ENCODE measurements at regions not wholly inside any gene's neighbourhood (a gene's known extent, or its start where the extent isn't known, plus 50 kb on each side); places are given as distances from the start of the nearest gene placed in this dataset.

GRCh38 chr6:25056130-25056529 lies 120.4 kb upstream of the RIPOR2 start:
- no peak for TF ChIP-seq CTCF (conservative IDR thresholded peaks at IDR 0.05 in 1 of 2, IDR thresholded peaks at IDR 0.05 in 1 of 2; ENCODE audit: low read depth in 1 of 2, low read length in 2 of 2)
- no peak for TF ChIP-seq EZH2 (IDR thresholded peaks at IDR 0.05; ENCODE audit: low read length, missing control alignments)
- Histone ChIP-seq H3K4me3 (replicated peaks in 1 of 4; ENCODE audit: control extremely low read depth in 1 of 4, insufficient read depth in 1 of 4, low read depth in 3 of 4, low read length in 4 of 4) (no peak overlapping the region), H3K27ac (ENCODE audit: insufficient read depth, low read length) (no peak overlapping the region), H3K9ac (ENCODE audit: insufficient read depth, low read length) (no peak overlapping the region), H3K79me2 (ENCODE audit: control insufficient read depth, insufficient read depth, low read length) (no peaks in the 10 kb centered on the region), H2AFZ (ENCODE audit: low read length) (no peak overlapping the region), H3K4me2 (ENCODE audit: extremely low read depth, insufficient read depth, low read length) (no peak overlapping the region), H4K20me1 (ENCODE audit: control insufficient read depth, extremely low read depth, insufficient read depth, low read length) (no peaks in the 10 kb centered on the region), H3K4me1 (ENCODE audit: control insufficient read depth, extremely low read depth, insufficient read depth, low read length) (peaks cover 8% of the 10 kb centered on the region), H3K36me3 (ENCODE audit: control insufficient read depth, insufficient read depth, low read length) (no peaks in the 10 kb centered on the region), H3K9me3 (ENCODE audit: control insufficient read depth, insufficient read depth, low read depth, low read length) (no peaks in the 10 kb centered on the region), H3K27me3 (ENCODE audit: control insufficient read depth, insufficient read depth, low read length) (no peaks in the 10 kb centered on the region)
- DNase-seq (ENCODE audit: low read depth in 2 of 2), result no peak

- H3K9ac ChIP-seq (ENCODE audit: insufficient read depth, low read length), result no peak overlapping the region
- no peak overlapping the region for H3K27ac ChIP-seq (ENCODE audit: insufficient read depth, low read length)
- H3K9me3 ChIP-seq (ENCODE audit: control insufficient read depth, insufficient read depth, low read depth, low read length), result no peaks in the 10 kb centered on the region
- peak overlapping the region; percentile 57 for H2AFZ ChIP-seq (ENCODE audit: low read length)
- H3K27me3 ChIP-seq (ENCODE audit: control insufficient read depth, insufficient read depth, low read length), result no peaks in the 10 kb centered on the region
- TF ChIP-seq EZH2 (IDR thresholded peaks at IDR 0.05; ENCODE audit: low read length, missing control alignments) (no peak), CTCF (conservative IDR thresholded peaks at IDR 0.05 in 1 of 2, IDR thresholded peaks at IDR 0.05 in 1 of 2; ENCODE audit: low read depth in 1 of 2, low read length in 2 of 2) (no peak)
- H3K79me2 ChIP-seq (ENCODE audit: control insufficient read depth, insufficient read depth, low read length), result no peaks in the 10 kb centered on the region
- DNase-seq (ENCODE audit: low read depth in 2 of 2), result peak in 1 of 2 donors; percentile 45
- H3K36me3 ChIP-seq (ENCODE audit: control insufficient read depth, insufficient read depth, low read length), result no peaks in the 10 kb centered on the region
- no peak overlapping the region for H3K4me3 ChIP-seq (replicated peaks in 1 of 4; ENCODE audit: control extremely low read depth in 1 of 4, insufficient read depth in 1 of 4, low read depth in 3 of 4, low read length in 4 of 4)
- H3K4me2 ChIP-seq (ENCODE audit: extremely low read depth, insufficient read depth, low read length), result no peak overlapping the region
- H4K20me1 ChIP-seq (ENCODE audit: control insufficient read depth, extremely low read depth, insufficient read depth, low read length), result no peaks in the 10 kb centered on the region
- H3K4me1 ChIP-seq (ENCODE audit: control insufficient read depth, extremely low read depth, insufficient read depth, low read length), result peaks cover 7% of the 10 kb centered on the region
These were observed 121.5 kb upstream of the RIPOR2 start for GRCh38 chr6:25057111-25057905.

GRCh38 chr6:25058441-25058840 lies 122.7 kb upstream of the RIPOR2 start:
- no peak overlapping the region for H3K4me3 ChIP-seq (replicated peaks in 1 of 4; ENCODE audit: control extremely low read depth in 1 of 4, insufficient read depth in 1 of 4, low read depth in 3 of 4, low read length in 4 of 4)
- H3K4me1 ChIP-seq (ENCODE audit: control insufficient read depth, extremely low read depth, insufficient read depth, low read length), result peaks cover 3% of the 10 kb centered on the region
- H3K79me2 ChIP-seq (ENCODE audit: control insufficient read depth, insufficient read depth, low read length), result no peaks in the 10 kb centered on the region
- no peaks in the 10 kb centered on the region for H3K9me3 ChIP-seq (ENCODE audit: control insufficient read depth, insufficient read depth, low read depth, low read length)
- no peaks in the 10 kb centered on the region for H4K20me1 ChIP-seq (ENCODE audit: control insufficient read depth, extremely low read depth, insufficient read depth, low read length)
- TF ChIP-seq CTCF (conservative IDR thresholded peaks at IDR 0.05 in 1 of 2, IDR thresholded peaks at IDR 0.05 in 1 of 2; ENCODE audit: low read depth in 1 of 2, low read length in 2 of 2) (no peak), EZH2 (IDR thresholded peaks at IDR 0.05; ENCODE audit: low read length, missing control alignments) (no peak)
- no peak overlapping the region for H3K9ac ChIP-seq (ENCODE audit: insufficient read depth, low read length)
- H3K4me2 ChIP-seq (ENCODE audit: extremely low read depth, insufficient read depth, low read length), result no peak overlapping the region
- DNase-seq (ENCODE audit: low read depth in 2 of 2), result no peak
- no peak overlapping the region for H3K27ac ChIP-seq (ENCODE audit: insufficient read depth, low read length)
- no peaks in the 10 kb centered on the region for H3K36me3 ChIP-seq (ENCODE audit: control insufficient read depth, insufficient read depth, low read length)
- no peak overlapping the region for H2AFZ ChIP-seq (ENCODE audit: low read length)
- H3K27me3 ChIP-seq (ENCODE audit: control insufficient read depth, insufficient read depth, low read length), result no peaks in the 10 kb centered on the region

Data from fibroblast of lung (primary cell).